CD14-positive monocyte (primary cell): ENCODE measurements at regions not wholly inside any gene's neighbourhood (a gene's known extent, or its start where the extent isn't known, plus 50 kb on each side); places are given as distances from the start of the nearest gene placed in this dataset.

ENCODE experiments used
- DNase-seq, 3 donors: peaks; one replicate each; pipeline ENCODE4 v3.0.0-alpha.2; 2011 to 2022
- H2AFZ ChIP-seq: 2 replicates; pipeline ENCODE4 v1.6.0; 2012; ENCODE audit warnings: mild to moderate bottlenecking, low read depth, low read length, inconsistent platforms; ENCODE audit not compliant: insufficient read depth, poor library complexity, severe bottlenecking
- H3K27ac ChIP-seq, 2 donors: 1 replicate in 1 of 2; 2 replicates in 1 of 2; pipeline ENCODE4 v1.5.1; 2012 to 2013; ENCODE audit warnings: low read length in 2 of 2, control low read depth in 1 of 2, inconsistent platforms in 1 of 2, low read depth in 1 of 2, mild to moderate bottlenecking in 1 of 2
- H3K27me3 ChIP-seq, 2 donors: one replicate each; pipeline versions ENCODE4 v1.6.0 to v1.6.1; 2011 to 2013; ENCODE audit warnings: low read length in 2 of 2; ENCODE audit not compliant: control insufficient read depth in 2 of 2, insufficient read depth in 2 of 2
- H3K36me3 ChIP-seq, 2 donors: replicated peaks in 1 of 2; 1 replicate in 1 of 2; 2 replicates in 1 of 2; pipeline versions ENCODE4 v1.5.1 to v1.6.1; 2012 to 2013; ENCODE audit warnings: low read length in 2 of 2, control low read depth in 1 of 2, inconsistent platforms in 1 of 2, mild to moderate bottlenecking in 1 of 2; ENCODE audit not compliant: insufficient read depth in 2 of 2, control insufficient read depth in 1 of 2
- H3K4me1 ChIP-seq, 2 donors: 1 replicate in 1 of 2; 2 replicates in 1 of 2; pipeline versions ENCODE4 v1.5.1 to v1.6.1; 2012 to 2013; ENCODE audit warnings: low read length in 2 of 2, control low read depth in 1 of 2, inconsistent platforms in 1 of 2, mild to moderate bottlenecking in 1 of 2, moderate library complexity in 1 of 2; ENCODE audit not compliant: insufficient read depth in 2 of 2, control insufficient read depth in 1 of 2
- H3K4me2 ChIP-seq: replicated peaks from 2 replicates; pipeline ENCODE3; 2012; ENCODE audit warnings: low read length, moderate library complexity, mild to moderate bottlenecking; ENCODE audit not compliant: poor library complexity, severe bottlenecking; ENCODE audit errors: extremely low read depth
- H3K4me3 ChIP-seq, 3 experiments: fragments of 200-600 bp in 1 of 3; sonication (generic) in 1 of 3; replicated peaks in 1 of 3; 1 replicate in 2 of 3; 2 replicates in 1 of 3; pipeline ENCODE4 v1.5.1; 2011 to 2013; ENCODE audit warnings: low read length in 3 of 3, mild to moderate bottlenecking in 3 of 3, control low read depth in 2 of 3, low read depth in 2 of 3, inconsistent platforms in 1 of 3, moderate library complexity in 1 of 3
- H3K79me2 ChIP-seq: 2 replicates; pipeline ENCODE4 v1.6.0; 2012; ENCODE audit warnings: mild to moderate bottlenecking, control low read depth, inconsistent platforms, low read length, moderate library complexity; ENCODE audit not compliant: insufficient read depth
- H3K9ac ChIP-seq: 2 replicates; pipeline ENCODE4 v1.6.0; 2017; ENCODE audit warnings: low read length, mild to moderate bottlenecking; ENCODE audit not compliant: insufficient read depth, poor library complexity, severe bottlenecking
- H3K9me3 ChIP-seq, 2 donors: replicated peaks in 1 of 2; 1 replicate in 1 of 2; 2 replicates in 1 of 2; pipeline versions ENCODE4 v1.5.1 to v1.6.1; 2012 to 2013; ENCODE audit warnings: low read length in 2 of 2, control low read depth in 1 of 2; ENCODE audit not compliant: control insufficient read depth in 1 of 2, insufficient read depth in 1 of 2
- H4K20me1 ChIP-seq: 2 replicates; pipeline ENCODE4 v1.6.0; 2012; ENCODE audit warnings: mild to moderate bottlenecking, low read length, control low read depth, moderate library complexity; ENCODE audit not compliant: insufficient read depth
- H3K27ac Mint-ChIP-seq, 7 donors: one replicate each; pipeline ENCODE4 v1.8.0; 2020; ENCODE audit warnings: mild to moderate bottlenecking in 7 of 7, mixed read lengths in 7 of 7, moderate library complexity in 6 of 7, inconsistent platforms in 2 of 7
- H3K27me3 Mint-ChIP-seq, 3 donors: one replicate each; pipeline ENCODE4 v1.8.0; 2021 to 2022; ENCODE audit warnings: low read depth in 3 of 3, mild to moderate bottlenecking in 3 of 3, mixed read lengths in 3 of 3, moderate library complexity in 3 of 3, inconsistent platforms in 1 of 3
- H3K36me3 Mint-ChIP-seq, 2 donors: one replicate each; pipeline ENCODE4 v1.8.0; 2020; ENCODE audit warnings: mixed read lengths in 2 of 2, inconsistent platforms in 1 of 2, mild to moderate bottlenecking in 1 of 2
- H3K4me1 Mint-ChIP-seq: one replicate; pipeline ENCODE4 v1.8.0; 2020; ENCODE audit warnings: mild to moderate bottlenecking, mixed read lengths
- H3K4me3 Mint-ChIP-seq, 2 donors: one replicate each; pipeline ENCODE4 v1.8.0; 2020; ENCODE audit warnings: mild to moderate bottlenecking in 2 of 2, mixed read lengths in 2 of 2, moderate library complexity in 1 of 2
- H3K9me3 Mint-ChIP-seq, 7 donors: one replicate each; pipeline ENCODE4 v1.8.0; 2020 to 2022; ENCODE audit warnings: mixed read lengths in 7 of 7, mild to moderate bottlenecking in 6 of 7, moderate library complexity in 6 of 7, inconsistent platforms in 2 of 7
- CTCF ChIP-seq: fragments of 200-600 bp; IDR thresholded peaks from one replicate; pipeline ENCODE4 v1.8.0; 2022; ENCODE audit warnings: antibody characterized with exemption, mild to moderate bottlenecking
- WGBS: methylation state at CpG from one replicate; pipeline ENCODE4 v1.1.5; 2013; ENCODE audit warnings: missing lambda C conversion rate; ENCODE audit not compliant: insufficient coverage; 5-methylcytosine and 5-hydroxymethylcytosine counted together
- intact Hi-C, 2 donors: fragments of 100-400 bp; cut with micrococcal nuclease; formaldehyde crosslinking; loops; one replicate each; pipeline versions ENCODE4 v1.15.0 to v1.15.1; 2023

GRCh38 chr4:176409627-176410026 lies 89.9 kb downstream of the SPCS3 start:
- intact Hi-C loops: no loop called here
- Mint-ChIP-seq H3K27ac (no peak overlapping the region), H3K27me3 (no peaks in the 10 kb centered on the region), H3K36me3 (no peaks in the 10 kb centered on the region), H3K4me3 (no peak overlapping the region), H3K9me3 (peaks cover 0 to 6% (median 3%) of the 10 kb centered on the region in 7 donors), H3K4me1 (no peaks in the 10 kb centered on the region)
- H3K27me3 ChIP-seq: no peaks in the 10 kb centered on the region
- no peak overlapping the region for H3K27ac ChIP-seq
- peaks cover 0 to 3% of the 10 kb centered on the region in 2 donors for H3K9me3 ChIP-seq
- no CpG with 5 or more reads among the region's 1 CpG for WGBS
- no peaks in the 10 kb centered on the region for H3K79me2 ChIP-seq
- H3K9ac ChIP-seq: no peak overlapping the region
- H3K36me3 ChIP-seq: no peaks in the 10 kb centered on the region
- H4K20me1 ChIP-seq: no peaks in the 10 kb centered on the region
- H3K4me3 ChIP-seq: no peak overlapping the region
- H2AFZ ChIP-seq: no peak overlapping the region
- no peak for TF ChIP-seq CTCF
- no peak overlapping the region for H3K4me2 ChIP-seq
- no peaks in the 10 kb centered on the region for H3K4me1 ChIP-seq
- no peak for DNase-seq

- Histone ChIP-seq H3K36me3 (no peaks in the 10 kb centered on the region), H2AFZ (no peak overlapping the region), H3K4me1 (no peaks in the 10 kb centered on the region), H3K4me3 (no peak overlapping the region), H3K27me3 (no peaks in the 10 kb centered on the region), H3K4me2 (no peak overlapping the region), H3K9ac (no peak overlapping the region), H4K20me1 (no peaks in the 10 kb centered on the region), H3K27ac (no peak overlapping the region), H3K9me3 (peaks cover 0 to 3% of the 10 kb centered on the region in 2 donors), H3K79me2 (no peaks in the 10 kb centered on the region)
- no peak for TF ChIP-seq CTCF
- Mint-ChIP-seq H3K36me3 (no peaks in the 10 kb centered on the region), H3K4me1 (no peaks in the 10 kb centered on the region), H3K27ac (no peak overlapping the region), H3K4me3 (no peak overlapping the region), H3K9me3 (peaks cover 1 to 10% (median 3%) of the 10 kb centered on the region in 7 donors), H3K27me3 (peaks cover 0 to 3% (median 2%) of the 10 kb centered on the region in 3 donors)
- WGBS: 100% methylated on average over 1 of the region's 2 CpGs
- DNase-seq: no peak
- intact Hi-C loops: no loop called here
Measured at GRCh38 chr4:176413171-176413570, 93.4 kb downstream of the SPCS3 start.
